ENCODE measurements at regions not wholly inside any gene's neighbourhood (a gene's known extent, or its start where the extent isn't known, plus 50 kb on each side); places are given as distances from the start of the nearest gene placed in this dataset.

- Histone ChIP-seq H3K9me3 (ENCODE audit: control insufficient read depth, low read length) (no peaks in the 10 kb centered on the region), H2BK120ac (ENCODE audit: low read depth, low read length) (no peak overlapping the region), H3K18ac (ENCODE audit: low read depth in 1 of 2, low read length in 2 of 2) (no peak overlapping the region), H3K36me3 (ENCODE audit: control insufficient read depth in 1 of 2, insufficient read depth in 2 of 2, low read depth in 1 of 2, low read length in 2 of 2) (no peaks in the 10 kb centered on the region), H3K4me2 (ENCODE audit: low read length, poor library complexity, severe bottlenecking) (no peak overlapping the region), H3K79me1 (replicated peaks; ENCODE audit: low read length, poor library complexity, severe bottlenecking) (no peaks in the 10 kb centered on the region), H3K14ac (ENCODE audit: low read length in 2 of 2) (no peak overlapping the region), H2AK5ac (ENCODE audit: low read length, severe bottlenecking) (no peak overlapping the region), H3K4me3 (ENCODE audit: insufficient read depth in 1 of 2, low read depth in 1 of 2, low read length in 2 of 2) (no peak overlapping the region), H3K4me1 (ENCODE audit: control insufficient read depth, insufficient read depth, low read depth, low read length) (no peaks in the 10 kb centered on the region), H3K9ac (ENCODE audit: low read length) (no peak overlapping the region), H4K8ac (ENCODE audit: low read length) (no peak overlapping the region), H2AFZ (ENCODE audit: low read depth, low read length) (no peak overlapping the region), H3K4ac (ENCODE audit: low read depth in 1 of 2, low read length in 2 of 2) (no peak overlapping the region), H3K27ac (ENCODE audit: low read length, poor library complexity, severe bottlenecking) (no peak overlapping the region), H2BK5ac (ENCODE audit: low read depth, low read length, poor library complexity, severe bottlenecking) (no peak overlapping the region), H2BK12ac (ENCODE audit: low read length in 2 of 2) (no peak overlapping the region), H3K23ac (ENCODE audit: low read length in 2 of 2) (no peak overlapping the region), H4K91ac (ENCODE audit: low read length) (no peak overlapping the region), H3K27me3 (ENCODE audit: control insufficient read depth in 1 of 2, insufficient read depth in 1 of 2, low read length in 2 of 2) (peaks cover 0 to 9% of the 10 kb centered on the region in 2 experiments), H2BK15ac (ENCODE audit: low read depth, poor library complexity, severe bottlenecking) (no peak overlapping the region)
- no CpG with 5 or more reads among the region's 1 CpG for WGBS
- DNase-seq: no peak
Measured at GRCh38 chr12:66739266-66739665, 60.4 kb upstream of the GRIP1 start.

GRCh38 chr12:66739940-66740651 is 61.2 kb upstream of the GRIP1 start:
- no peak overlapping the region for H3K4ac ChIP-seq (ENCODE audit: low read depth in 1 of 2, low read length in 2 of 2)
- no peak overlapping the region for H3K27ac ChIP-seq (ENCODE audit: low read length, poor library complexity, severe bottlenecking)
- H2AFZ ChIP-seq (ENCODE audit: low read depth, low read length): no peak overlapping the region
- H3K18ac ChIP-seq (ENCODE audit: low read depth in 1 of 2, low read length in 2 of 2): no peak overlapping the region
- H2BK12ac ChIP-seq (ENCODE audit: low read length in 2 of 2): no peak overlapping the region
- H3K9ac ChIP-seq (ENCODE audit: low read length): no peak overlapping the region
- WGBS: 71% methylated on average over 4 of the region's 4 CpGs
- no peak overlapping the region for H3K4me2 ChIP-seq (ENCODE audit: low read length, poor library complexity, severe bottlenecking)
- H3K79me1 ChIP-seq (replicated peaks; ENCODE audit: low read length, poor library complexity, severe bottlenecking): no peaks in the 10 kb centered on the region
- no peak overlapping the region for H3K14ac ChIP-seq (ENCODE audit: low read length in 2 of 2)
- no peak overlapping the region for H2AK5ac ChIP-seq (ENCODE audit: low read length, severe bottlenecking)
- no peak overlapping the region for H2BK15ac ChIP-seq (ENCODE audit: low read depth, poor library complexity, severe bottlenecking)
- no peak for DNase-seq
- no peak overlapping the region for H2BK120ac ChIP-seq (ENCODE audit: low read depth, low read length)
- H4K8ac ChIP-seq (ENCODE audit: low read length): no peak overlapping the region
- H3K23ac ChIP-seq (ENCODE audit: low read length in 2 of 2): no peak overlapping the region
- peaks cover 0 to 9% of the 10 kb centered on the region in 2 experiments for H3K27me3 ChIP-seq (ENCODE audit: control insufficient read depth in 1 of 2, insufficient read depth in 1 of 2, low read length in 2 of 2)
- no peaks in the 10 kb centered on the region for H3K36me3 ChIP-seq (ENCODE audit: control insufficient read depth in 1 of 2, insufficient read depth in 2 of 2, low read depth in 1 of 2, low read length in 2 of 2)
- H3K4me1 ChIP-seq (ENCODE audit: control insufficient read depth, insufficient read depth, low read depth, low read length): no peaks in the 10 kb centered on the region
- H4K91ac ChIP-seq (ENCODE audit: low read length): no peak overlapping the region
- H3K9me3 ChIP-seq (ENCODE audit: control insufficient read depth, low read length): no peaks in the 10 kb centered on the region
- H2BK5ac ChIP-seq (ENCODE audit: low read depth, low read length, poor library complexity, severe bottlenecking): no peak overlapping the region
- H3K4me3 ChIP-seq (ENCODE audit: insufficient read depth in 1 of 2, low read depth in 1 of 2, low read length in 2 of 2): no peak overlapping the region

GRCh38 chr12:66740732-66741131 is 61.9 kb upstream of the GRIP1 start:
- Histone ChIP-seq H3K79me1 (replicated peaks; ENCODE audit: low read length, poor library complexity, severe bottlenecking) (no peaks in the 10 kb centered on the region), H3K9me3 (ENCODE audit: control insufficient read depth, low read length) (no peaks in the 10 kb centered on the region), H3K4me1 (ENCODE audit: control insufficient read depth, insufficient read depth, low read depth, low read length) (no peaks in the 10 kb centered on the region), H2BK15ac (ENCODE audit: low read depth, poor library complexity, severe bottlenecking) (no peak overlapping the region), H2AK5ac (ENCODE audit: low read length, severe bottlenecking) (no peak overlapping the region), H3K14ac (ENCODE audit: low read length in 2 of 2) (no peak overlapping the region), H3K23ac (ENCODE audit: low read length in 2 of 2) (no peak overlapping the region), H3K9ac (ENCODE audit: low read length) (no peak overlapping the region), H3K4ac (ENCODE audit: low read depth in 1 of 2, low read length in 2 of 2) (no peak overlapping the region), H3K27ac (ENCODE audit: low read length, poor library complexity, severe bottlenecking) (no peak overlapping the region), H2BK12ac (ENCODE audit: low read length in 2 of 2) (no peak overlapping the region), H2BK5ac (ENCODE audit: low read depth, low read length, poor library complexity, severe bottlenecking) (no peak overlapping the region), H2BK120ac (ENCODE audit: low read depth, low read length) (no peak overlapping the region), H3K36me3 (ENCODE audit: control insufficient read depth in 1 of 2, insufficient read depth in 2 of 2, low read depth in 1 of 2, low read length in 2 of 2) (no peaks in the 10 kb centered on the region), H3K27me3 (ENCODE audit: control insufficient read depth in 1 of 2, insufficient read depth in 1 of 2, low read length in 2 of 2) (peaks cover 0 to 9% of the 10 kb centered on the region in 2 experiments), H3K4me2 (ENCODE audit: low read length, poor library complexity, severe bottlenecking) (no peak overlapping the region), H4K91ac (ENCODE audit: low read length) (no peak overlapping the region), H3K4me3 (ENCODE audit: insufficient read depth in 1 of 2, low read depth in 1 of 2, low read length in 2 of 2) (no peak overlapping the region), H4K8ac (ENCODE audit: low read length) (no peak overlapping the region), H3K18ac (ENCODE audit: low read depth in 1 of 2, low read length in 2 of 2) (no peak overlapping the region), H2AFZ (ENCODE audit: low read depth, low read length) (no peak overlapping the region)
- 77% methylated on average over 1 of the region's 2 CpGs for WGBS
- no peak for DNase-seq

GRCh38 chr12:66741919-66742318 is 63.0 kb upstream of the GRIP1 start:
- Histone ChIP-seq H3K27me3 (ENCODE audit: control insufficient read depth in 1 of 2, insufficient read depth in 1 of 2, low read length in 2 of 2) (peaks cover 5 to 15% of the 10 kb centered on the region in 2 experiments), H2AFZ (ENCODE audit: low read depth, low read length) (no peak overlapping the region), H2BK5ac (ENCODE audit: low read depth, low read length, poor library complexity, severe bottlenecking) (no peak overlapping the region), H2AK5ac (ENCODE audit: low read length, severe bottlenecking) (no peak overlapping the region), H4K8ac (ENCODE audit: low read length) (no peak overlapping the region), H3K14ac (ENCODE audit: low read length in 2 of 2) (no peak overlapping the region), H3K36me3 (ENCODE audit: control insufficient read depth in 1 of 2, insufficient read depth in 2 of 2, low read depth in 1 of 2, low read length in 2 of 2) (no peaks in the 10 kb centered on the region), H3K79me1 (replicated peaks; ENCODE audit: low read length, poor library complexity, severe bottlenecking) (no peaks in the 10 kb centered on the region), H3K9ac (ENCODE audit: low read length) (no peak overlapping the region), H2BK15ac (ENCODE audit: low read depth, poor library complexity, severe bottlenecking) (no peak overlapping the region), H3K9me3 (ENCODE audit: control insufficient read depth, low read length) (no peaks in the 10 kb centered on the region), H3K4ac (ENCODE audit: low read depth in 1 of 2, low read length in 2 of 2) (no peak overlapping the region), H3K4me3 (ENCODE audit: insufficient read depth in 1 of 2, low read depth in 1 of 2, low read length in 2 of 2) (no peak overlapping the region), H2BK12ac (ENCODE audit: low read length in 2 of 2) (no peak overlapping the region), H3K4me2 (ENCODE audit: low read length, poor library complexity, severe bottlenecking) (no peak overlapping the region), H3K23ac (ENCODE audit: low read length in 2 of 2) (no peak overlapping the region), H3K27ac (ENCODE audit: low read length, poor library complexity, severe bottlenecking) (no peak overlapping the region), H4K91ac (ENCODE audit: low read length) (no peak overlapping the region), H3K18ac (ENCODE audit: low read depth in 1 of 2, low read length in 2 of 2) (no peak overlapping the region), H3K4me1 (ENCODE audit: control insufficient read depth, insufficient read depth, low read depth, low read length) (no peaks in the 10 kb centered on the region), H2BK120ac (ENCODE audit: low read depth, low read length) (no peak overlapping the region)
- DNase-seq: no peak
